Bronchial epithelial cell (primary cell): ENCODE measurements at regions not wholly inside any gene's neighbourhood (a gene's known extent, or its start where the extent isn't known, plus 50 kb on each side); places are given as distances from the start of the nearest gene placed in this dataset.
"Not testable (repeated sequence)": the region's sequence is repeated elsewhere in the genome, so short reads cannot be mapped to it uniquely, and the experiment has no call there.

Experiments used
- DNase-seq: peaks from one replicate; pipeline ENCODE4 v3.0.0-alpha.2; 2010; ENCODE audit warnings: low read depth
- FAIRE-seq: peaks from 2 replicates; lab custom pipeline; 2011; peaks lifted over from hg19 to GRCh38; lab: Jason Lieb, UNC
- H3K27me3 ChIP-seq: 2 replicates; pipeline ENCODE4 v1.5.1; 2011; ENCODE audit warnings: low read length; ENCODE audit not compliant: control insufficient read depth, insufficient read depth
- H3K36me3 ChIP-seq: 2 replicates; pipeline ENCODE4 v1.5.1; 2011; ENCODE audit warnings: low read length; ENCODE audit not compliant: control insufficient read depth, insufficient read depth
- H3K4me3 ChIP-seq: 2 replicates; pipeline ENCODE4 v1.5.1; 2011; ENCODE audit warnings: mild to moderate bottlenecking, low read depth, low read length, control low read depth
- TF ChIP-seq, protein P1 (sequence below): IDR thresholded peaks from 2 replicates; pipeline ENCODE4 v1.5.1; 2011; ENCODE audit warnings: mild to moderate bottlenecking, moderate library complexity, low read length, control low read depth, inconsistent platforms; ENCODE audit not compliant: insufficient read depth, severe bottlenecking

DNA sequence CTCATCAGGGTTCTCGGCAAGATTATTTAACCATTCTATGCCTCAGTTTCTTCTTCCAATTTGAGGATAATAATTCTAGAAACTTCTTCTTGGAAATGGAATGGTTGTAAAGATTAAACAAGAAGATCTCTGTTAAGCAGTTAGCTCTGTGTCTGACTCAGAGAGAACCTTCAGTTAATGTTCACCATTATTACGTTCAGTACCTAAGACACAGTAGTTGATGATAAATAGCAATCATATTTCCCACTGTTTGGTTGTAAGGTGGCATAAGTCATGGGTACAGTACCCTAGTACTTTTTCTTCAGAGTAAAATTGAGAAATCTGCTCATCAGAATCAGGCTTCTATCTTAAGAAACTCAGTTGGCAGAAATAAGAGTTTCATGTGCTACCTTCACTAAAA, 366.5 kb upstream of the BOD1L1 start:
- TF ChIP-seq, protein P1, sequence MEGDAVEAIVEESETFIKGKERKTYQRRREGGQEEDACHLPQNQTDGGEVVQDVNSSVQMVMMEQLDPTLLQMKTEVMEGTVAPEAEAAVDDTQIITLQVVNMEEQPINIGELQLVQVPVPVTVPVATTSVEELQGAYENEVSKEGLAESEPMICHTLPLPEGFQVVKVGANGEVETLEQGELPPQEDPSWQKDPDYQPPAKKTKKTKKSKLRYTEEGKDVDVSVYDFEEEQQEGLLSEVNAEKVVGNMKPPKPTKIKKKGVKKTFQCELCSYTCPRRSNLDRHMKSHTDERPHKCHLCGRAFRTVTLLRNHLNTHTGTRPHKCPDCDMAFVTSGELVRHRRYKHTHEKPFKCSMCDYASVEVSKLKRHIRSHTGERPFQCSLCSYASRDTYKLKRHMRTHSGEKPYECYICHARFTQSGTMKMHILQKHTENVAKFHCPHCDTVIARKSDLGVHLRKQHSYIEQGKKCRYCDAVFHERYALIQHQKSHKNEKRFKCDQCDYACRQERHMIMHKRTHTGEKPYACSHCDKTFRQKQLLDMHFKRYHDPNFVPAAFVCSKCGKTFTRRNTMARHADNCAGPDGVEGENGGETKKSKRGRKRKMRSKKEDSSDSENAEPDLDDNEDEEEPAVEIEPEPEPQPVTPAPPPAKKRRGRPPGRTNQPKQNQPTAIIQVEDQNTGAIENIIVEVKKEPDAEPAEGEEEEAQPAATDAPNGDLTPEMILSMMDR: no peak
- Histone ChIP-seq H3K27me3 (no peaks in the 10 kb centered on the region), H3K36me3 (no peaks in the 10 kb centered on the region), H3K4me3 (no peak overlapping the region)
- no peak for FAIRE-seq
- DNase-seq: no peak

- Histone ChIP-seq H3K36me3 (no peaks in the 10 kb centered on the region), H3K27me3 (no peaks in the 10 kb centered on the region), H3K4me3 (no peak overlapping the region)
- TF ChIP-seq, protein P1: no peak
- no peak for DNase-seq
- no peak for FAIRE-seq
These were observed 371.4 kb upstream of the BOD1L1 start for GRCh38 chr4:13998850-13999445.

- TF ChIP-seq, protein P1: no peak
These were observed 372.7 kb upstream of the BOD1L1 start for GRCh38 chr4:14000091-14000814.

DNA sequence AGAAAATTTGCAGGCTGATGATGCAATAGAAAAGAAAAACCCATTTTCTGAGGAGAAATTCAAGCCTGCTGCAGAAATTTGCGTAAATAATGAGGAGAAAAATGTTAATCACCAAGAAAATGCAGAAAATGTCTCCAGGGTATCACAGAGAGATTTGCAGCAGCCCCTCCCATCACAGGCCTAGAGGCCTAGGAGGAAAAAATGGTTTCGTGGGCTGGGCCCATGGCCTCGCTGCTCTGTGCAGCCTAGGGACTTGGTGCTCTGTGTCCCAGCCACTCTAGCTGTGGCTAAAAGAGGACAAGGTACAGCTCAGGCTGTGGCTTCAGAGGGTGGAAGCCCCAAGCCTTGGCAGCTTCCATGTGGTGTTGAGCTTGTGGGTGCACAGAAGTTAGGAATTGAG, 374.8 kb upstream of the BOD1L1 start:
- not testable (repeated sequence) for FAIRE-seq, DNase-seq, H3K4me3 ChIP-seq, H3K36me3 ChIP-seq, H3K27me3 ChIP-seq

More at GRCh38 chr4:14000091-14000814, 372.7 kb upstream of the BOD1L1 start:
- Histone ChIP-seq H3K27me3 (no peaks in the 10 kb centered on the region), H3K36me3 (no peaks in the 10 kb centered on the region), H3K4me3 (no peak overlapping the region)
- DNase-seq (peak; percentile 66), FAIRE-seq (no peak)

GRCh38 chr4:14008494-14008893, 381.0 kb upstream of the BOD1L1 start:
- no peaks in the 10 kb centered on the region for H3K27me3 ChIP-seq
- no peaks in the 10 kb centered on the region for H3K36me3 ChIP-seq
- no peak for DNase-seq
- TF ChIP-seq, protein P1: no peak
- no peak overlapping the region for H3K4me3 ChIP-seq
- FAIRE-seq: no peak

DNA sequence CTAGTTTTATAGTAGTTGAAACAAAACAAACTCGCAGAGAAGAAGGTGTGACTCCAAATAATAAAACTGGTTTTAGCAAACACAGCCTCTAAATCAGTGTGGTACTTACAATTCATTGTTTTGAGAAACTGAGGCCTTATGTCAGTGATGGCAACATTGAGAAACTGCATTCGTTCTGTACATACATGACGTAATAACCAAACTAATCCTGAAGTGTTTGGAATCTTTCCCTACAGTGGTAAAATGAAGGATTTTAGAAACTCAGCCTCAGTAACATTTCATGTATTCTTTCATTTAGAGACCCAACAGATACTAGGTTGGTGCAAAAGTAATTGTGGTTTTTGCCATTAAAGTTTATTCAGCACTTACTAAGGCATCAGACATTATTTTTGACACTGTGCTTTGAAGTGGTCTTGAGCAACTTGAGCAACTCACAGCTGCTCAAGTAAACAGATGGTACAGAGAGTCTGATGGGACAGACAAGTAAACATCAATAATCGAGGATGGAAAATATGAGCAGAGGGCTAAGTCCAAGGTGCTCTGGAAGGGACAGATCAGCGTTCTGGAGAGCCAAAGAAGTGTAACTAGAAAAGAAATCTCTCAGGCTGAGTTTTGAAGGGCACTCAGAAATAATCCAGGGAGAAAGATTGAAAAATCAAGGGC, 390.8 kb upstream of the BOD1L1 start:
- FAIRE-seq: no peak
- no peaks in the 10 kb centered on the region for H3K36me3 ChIP-seq
- DNase-seq: no peak
- no peak overlapping the region for H3K4me3 ChIP-seq
- TF ChIP-seq, protein P1: no peak
- no peaks in the 10 kb centered on the region for H3K27me3 ChIP-seq
